Ureter (tissue), 1 donor: ENCODE measurements at regions not wholly inside any gene's neighbourhood (a gene's known extent, or its start where the extent isn't known, plus 50 kb on each side); places are given as distances from the start of the nearest gene placed in this dataset.

Experiments
- DNase-seq: peaks from one replicate; pipeline ENCODE4 v3.0.0-alpha.2; 2020; ENCODE audit warnings: low spot score
- donor health status: DM: yes; HTN: yes; CAD: no.

- peak; percentile 35 for DNase-seq
Observed at GRCh38 chr1:30188329-30188728, 535.1 kb downstream of the MATN1 start.

GRCh38 chr1:30187413-30188023 lies 535.9 kb downstream of the MATN1 start:
- DNase-seq, result peak; percentile 22

GRCh38 chr1:30186586-30186985 lies 536.8 kb downstream of the MATN1 start:
- no peak for DNase-seq

GRCh38 chr1:30185809-30186208 lies 537.6 kb downstream of the MATN1 start:
- DNase-seq, result peak; percentile 10

GRCh38 chr1:30185313-30185712 lies 538.1 kb downstream of the MATN1 start:
- no peak for DNase-seq

- peak; percentile 20 for DNase-seq
Observed at GRCh38 chr1:30184393-30185141, 538.8 kb downstream of the MATN1 start.

GRCh38 chr1:30183895-30184294 lies 539.5 kb downstream of the MATN1 start:
- DNase-seq, result no peak

- DNase-seq, result no peak
Observed at GRCh38 chr1:30183006-30183405, 540.4 kb downstream of the MATN1 start.

- DNase-seq, result no peak
Observed at GRCh38 chr1:30179942-30180543, 543.3 kb downstream of the MATN1 start.

GRCh38 chr1:30176477-30176876 lies 546.9 kb downstream of the MATN1 start:
- no peak for DNase-seq

- DNase-seq, result no peak
Observed at GRCh38 chr1:30174499-30174898, 548.9 kb downstream of the MATN1 start.

- no peak for DNase-seq
Observed at GRCh38 chr1:30173560-30173959, 549.8 kb downstream of the MATN1 start.

- no peak for DNase-seq
Observed at GRCh38 chr1:30172757-30173156, 550.6 kb downstream of the MATN1 start.

GRCh38 chr1:30172299-30172694 lies 551.1 kb downstream of the MATN1 start:
- DNase-seq, result no peak

- DNase-seq, result no peak
Observed at GRCh38 chr1:30171537-30172298, 551.7 kb downstream of the MATN1 start.

GRCh38 chr1:30169269-30169668 lies 554.1 kb downstream of the MATN1 start:
- DNase-seq, result no peak

- DNase-seq, result no peak
Observed at GRCh38 chr1:30166174-30166573, 557.2 kb downstream of the MATN1 start.

- DNase-seq, result no peak
Observed at GRCh38 chr1:30165116-30165515, 558.3 kb downstream of the MATN1 start.

GRCh38 chr1:30164693-30165092 lies 558.7 kb downstream of the MATN1 start:
- DNase-seq, result no peak

- no peak for DNase-seq
Observed at GRCh38 chr1:30162565-30162964, 560.8 kb downstream of the MATN1 start.

- no peak for DNase-seq
Observed at GRCh38 chr1:30161953-30162352, 561.4 kb downstream of the MATN1 start.

- DNase-seq, result no peak
Observed at GRCh38 chr1:30160999-30161689, 562.2 kb downstream of the MATN1 start.
